Smooth muscle cell (in vitro differentiated cells): ENCODE measurements at regions not wholly inside any gene's neighbourhood (a gene's known extent, or its start where the extent isn't known, plus 50 kb on each side); places are given as distances from the start of the nearest gene placed in this dataset.
"Not testable (repeated sequence)": the region's sequence is repeated elsewhere in the genome, so short reads cannot be mapped to it uniquely, and the experiment has no call there.

Experiments
- DNase-seq: peaks from one replicate; lab custom pipeline; 2025; ENCODE audit not compliant: unreplicated experiment; lab: John Stamatoyannopoulos, UW
- H2AFZ ChIP-seq: fragments of 200-600 bp; sonication (generic); 2 replicates; pipeline ENCODE4 v1.6.0; 2016; ENCODE audit warnings: antibody characterized with exemption, low read depth, mild to moderate bottlenecking
- H3F3A ChIP-seq: fragments of 200-600 bp; sonication (generic); 2 replicates; pipeline ENCODE4 v1.6.0; 2017; ENCODE audit warnings: antibody characterized with exemption, low read depth
- H3K27ac ChIP-seq: fragments of 200-600 bp; sonication (generic); 2 replicates; pipeline ENCODE4 v1.5.1; 2016; ENCODE audit warnings: low read depth, mild to moderate bottlenecking
- H3K27me3 ChIP-seq: fragments of 200-600 bp; sonication (generic); 2 replicates; pipeline ENCODE4 v1.6.1; 2016; ENCODE audit warnings: low read depth, mild to moderate bottlenecking
- H3K36me3 ChIP-seq: fragments of 200-600 bp; sonication (generic); 2 replicates; pipeline ENCODE4 v1.5.1; 2016; ENCODE audit warnings: low read depth
- H3K4me1 ChIP-seq: fragments of 200-600 bp; sonication (generic); 2 replicates; pipeline ENCODE4 v1.5.1; 2016; ENCODE audit warnings: low read depth
- H3K4me2 ChIP-seq: fragments of 200-600 bp; sonication (generic); 2 replicates; pipeline ENCODE4 v1.6.0; 2016; ENCODE audit warnings: mild to moderate bottlenecking
- H3K4me3 ChIP-seq: fragments of 200-600 bp; sonication (generic); 2 replicates; pipeline ENCODE4 v1.5.1; 2016; ENCODE audit warnings: mild to moderate bottlenecking
- H3K79me2 ChIP-seq: fragments of 200-600 bp; sonication (generic); 2 replicates; pipeline ENCODE4 v1.6.0; 2016; ENCODE audit warnings: low read depth, mild to moderate bottlenecking
- H3K9ac ChIP-seq: fragments of 200-600 bp; sonication (generic); 2 replicates; pipeline ENCODE4 v1.6.0; 2016; ENCODE audit warnings: low read depth
- H3K9me3 ChIP-seq: fragments of 200-600 bp; sonication (generic); replicated peaks from 2 replicates; pipeline ENCODE4 v1.5.1; 2016; ENCODE audit warnings: low read depth
- H4K20me1 ChIP-seq: fragments of 200-600 bp; sonication (generic); 2 replicates; pipeline ENCODE4 v1.6.0; 2016; ENCODE audit warnings: low read depth
- CTCF ChIP-seq: fragments of 200-600 bp; sonication (generic); IDR thresholded peaks from 2 replicates; pipeline ENCODE4 v1.5.1; 2017; ENCODE audit warnings: borderline replicate concordance, mild to moderate bottlenecking, antibody characterized with exemption; ENCODE audit not compliant: insufficient read depth, poor library complexity, severe bottlenecking
- WGBS: methylation state at CpG from one replicate; pipeline ENCODE4 v1.1.7; 2016; ENCODE audit warnings: low lambda C conversion rate; 5-methylcytosine and 5-hydroxymethylcytosine counted together

- Histone ChIP-seq H3K27ac (no peak overlapping the region), H3K4me3 (no peak overlapping the region), H3K4me2 (no peak overlapping the region), H3K79me2 (no peaks in the 10 kb centered on the region), H3F3A (no peaks in the 10 kb centered on the region), H4K20me1 (no peaks in the 10 kb centered on the region), H3K9me3 (no peaks in the 10 kb centered on the region), H3K4me1 (no peaks in the 10 kb centered on the region), H2AFZ (no peak overlapping the region), H3K36me3 (no peaks in the 10 kb centered on the region), H3K27me3 (no peaks in the 10 kb centered on the region), H3K9ac (no peak overlapping the region)
- TF ChIP-seq CTCF = no peak
- WGBS = 91% methylated on average over 1 of the region's 1 CpG
- DNase-seq = no peak
Observed at GRCh38 chr5:82942083-82942881, 134.9 kb downstream of the TMEM167A start.

GRCh38 chr5:82938901-82939725, 138.1 kb downstream of the TMEM167A start:
- Histone ChIP-seq H4K20me1 (no peaks in the 10 kb centered on the region), H3K4me3 (no peak overlapping the region), H3K36me3 (no peaks in the 10 kb centered on the region), H3K4me1 (no peaks in the 10 kb centered on the region), H3K4me2 (no peak overlapping the region), H3K79me2 (no peaks in the 10 kb centered on the region), H3K27ac (no peak overlapping the region), H3K27me3 (no peaks in the 10 kb centered on the region), H3K9ac (no peak overlapping the region), H3F3A (no peaks in the 10 kb centered on the region), H3K9me3 (no peaks in the 10 kb centered on the region), H2AFZ (no peak overlapping the region)
- 86% methylated on average over 4 of the region's 4 CpGs for WGBS
- TF ChIP-seq CTCF = no peak
- no peak for DNase-seq

- not testable (repeated sequence) for H3F3A ChIP-seq, H3K9me3 ChIP-seq, H3K27me3 ChIP-seq, H3K4me1 ChIP-seq, H4K20me1 ChIP-seq, H3K9ac ChIP-seq, H3K79me2 ChIP-seq, H3K36me3 ChIP-seq, H3K27ac ChIP-seq, H3K4me2 ChIP-seq, DNase-seq, H2AFZ ChIP-seq, H3K4me3 ChIP-seq
- 84% methylated on average over 28 of the region's 28 CpGs for WGBS
Observed at GRCh38 chr5:82932473-82933220, 144.5 kb downstream of the TMEM167A start.

- Histone ChIP-seq H3K27me3 (no peaks in the 10 kb centered on the region), H3K4me2 (no peak overlapping the region), H4K20me1 (no peaks in the 10 kb centered on the region), H3K36me3 (no peaks in the 10 kb centered on the region), H3K4me1 (no peaks in the 10 kb centered on the region), H2AFZ (no peak overlapping the region), H3F3A (no peaks in the 10 kb centered on the region), H3K9me3 (no peaks in the 10 kb centered on the region), H3K79me2 (no peaks in the 10 kb centered on the region), H3K4me3 (no peak overlapping the region), H3K9ac (no peak overlapping the region), H3K27ac (no peak overlapping the region)
- WGBS = 89% methylated on average over 3 of the region's 3 CpGs
- no peak for TF ChIP-seq CTCF
- DNase-seq = no peak
Observed at GRCh38 chr5:82931110-82931509, 146.1 kb downstream of the TMEM167A start.
